CD14-positive monocyte (primary cell): ENCODE measurements at regions not wholly inside any gene's neighbourhood (a gene's known extent, or its start where the extent isn't known, plus 50 kb on each side); places are given as distances from the start of the nearest gene placed in this dataset.

Experiments used
- DNase-seq, 3 donors: peaks; one replicate each; pipeline ENCODE4 v3.0.0-alpha.2; 2011 to 2022
- H2AFZ ChIP-seq: 2 replicates; pipeline ENCODE4 v1.6.0; 2012; ENCODE audit warnings: mild to moderate bottlenecking, low read depth, low read length, inconsistent platforms; ENCODE audit not compliant: insufficient read depth, poor library complexity, severe bottlenecking
- H3K27ac ChIP-seq, 2 donors: 1 replicate in 1 of 2; 2 replicates in 1 of 2; pipeline ENCODE4 v1.5.1; 2012 to 2013; ENCODE audit warnings: low read length in 2 of 2, control low read depth in 1 of 2, inconsistent platforms in 1 of 2, low read depth in 1 of 2, mild to moderate bottlenecking in 1 of 2
- H3K27me3 ChIP-seq, 2 donors: one replicate each; pipeline versions ENCODE4 v1.6.0 to v1.6.1; 2011 to 2013; ENCODE audit warnings: low read length in 2 of 2; ENCODE audit not compliant: control insufficient read depth in 2 of 2, insufficient read depth in 2 of 2
- H3K36me3 ChIP-seq, 2 donors: replicated peaks in 1 of 2; 1 replicate in 1 of 2; 2 replicates in 1 of 2; pipeline versions ENCODE4 v1.5.1 to v1.6.1; 2012 to 2013; ENCODE audit warnings: low read length in 2 of 2, control low read depth in 1 of 2, inconsistent platforms in 1 of 2, mild to moderate bottlenecking in 1 of 2; ENCODE audit not compliant: insufficient read depth in 2 of 2, control insufficient read depth in 1 of 2
- H3K4me1 ChIP-seq, 2 donors: 1 replicate in 1 of 2; 2 replicates in 1 of 2; pipeline versions ENCODE4 v1.5.1 to v1.6.1; 2012 to 2013; ENCODE audit warnings: low read length in 2 of 2, control low read depth in 1 of 2, inconsistent platforms in 1 of 2, mild to moderate bottlenecking in 1 of 2, moderate library complexity in 1 of 2; ENCODE audit not compliant: insufficient read depth in 2 of 2, control insufficient read depth in 1 of 2
- H3K4me2 ChIP-seq: replicated peaks from 2 replicates; pipeline ENCODE3; 2012; ENCODE audit warnings: low read length, moderate library complexity, mild to moderate bottlenecking; ENCODE audit not compliant: poor library complexity, severe bottlenecking; ENCODE audit errors: extremely low read depth
- H3K4me3 ChIP-seq, 3 experiments: fragments of 200-600 bp in 1 of 3; sonication (generic) in 1 of 3; replicated peaks in 1 of 3; 1 replicate in 2 of 3; 2 replicates in 1 of 3; pipeline ENCODE4 v1.5.1; 2011 to 2013; ENCODE audit warnings: low read length in 3 of 3, mild to moderate bottlenecking in 3 of 3, control low read depth in 2 of 3, low read depth in 2 of 3, inconsistent platforms in 1 of 3, moderate library complexity in 1 of 3
- H3K79me2 ChIP-seq: 2 replicates; pipeline ENCODE4 v1.6.0; 2012; ENCODE audit warnings: mild to moderate bottlenecking, control low read depth, inconsistent platforms, low read length, moderate library complexity; ENCODE audit not compliant: insufficient read depth
- H3K9ac ChIP-seq: 2 replicates; pipeline ENCODE4 v1.6.0; 2017; ENCODE audit warnings: low read length, mild to moderate bottlenecking; ENCODE audit not compliant: insufficient read depth, poor library complexity, severe bottlenecking
- H3K9me3 ChIP-seq, 2 donors: replicated peaks in 1 of 2; 1 replicate in 1 of 2; 2 replicates in 1 of 2; pipeline versions ENCODE4 v1.5.1 to v1.6.1; 2012 to 2013; ENCODE audit warnings: low read length in 2 of 2, control low read depth in 1 of 2; ENCODE audit not compliant: control insufficient read depth in 1 of 2, insufficient read depth in 1 of 2
- H4K20me1 ChIP-seq: 2 replicates; pipeline ENCODE4 v1.6.0; 2012; ENCODE audit warnings: mild to moderate bottlenecking, low read length, control low read depth, moderate library complexity; ENCODE audit not compliant: insufficient read depth
- H3K27ac Mint-ChIP-seq, 7 donors: one replicate each; pipeline ENCODE4 v1.8.0; 2020; ENCODE audit warnings: mild to moderate bottlenecking in 7 of 7, mixed read lengths in 7 of 7, moderate library complexity in 6 of 7, inconsistent platforms in 2 of 7
- H3K27me3 Mint-ChIP-seq, 3 donors: one replicate each; pipeline ENCODE4 v1.8.0; 2021 to 2022; ENCODE audit warnings: low read depth in 3 of 3, mild to moderate bottlenecking in 3 of 3, mixed read lengths in 3 of 3, moderate library complexity in 3 of 3, inconsistent platforms in 1 of 3
- H3K36me3 Mint-ChIP-seq, 2 donors: one replicate each; pipeline ENCODE4 v1.8.0; 2020; ENCODE audit warnings: mixed read lengths in 2 of 2, inconsistent platforms in 1 of 2, mild to moderate bottlenecking in 1 of 2
- H3K4me1 Mint-ChIP-seq: one replicate; pipeline ENCODE4 v1.8.0; 2020; ENCODE audit warnings: mild to moderate bottlenecking, mixed read lengths
- H3K4me3 Mint-ChIP-seq, 2 donors: one replicate each; pipeline ENCODE4 v1.8.0; 2020; ENCODE audit warnings: mild to moderate bottlenecking in 2 of 2, mixed read lengths in 2 of 2, moderate library complexity in 1 of 2
- H3K9me3 Mint-ChIP-seq, 7 donors: one replicate each; pipeline ENCODE4 v1.8.0; 2020 to 2022; ENCODE audit warnings: mixed read lengths in 7 of 7, mild to moderate bottlenecking in 6 of 7, moderate library complexity in 6 of 7, inconsistent platforms in 2 of 7
- CTCF ChIP-seq: fragments of 200-600 bp; IDR thresholded peaks from one replicate; pipeline ENCODE4 v1.8.0; 2022; ENCODE audit warnings: antibody characterized with exemption, mild to moderate bottlenecking
- WGBS: methylation state at CpG from one replicate; pipeline ENCODE4 v1.1.5; 2013; ENCODE audit warnings: missing lambda C conversion rate; ENCODE audit not compliant: insufficient coverage; 5-methylcytosine and 5-hydroxymethylcytosine counted together
- intact Hi-C, 2 donors: fragments of 100-400 bp; cut with micrococcal nuclease; formaldehyde crosslinking; loops; one replicate each; pipeline versions ENCODE4 v1.15.0 to v1.15.1; 2023

DNA sequence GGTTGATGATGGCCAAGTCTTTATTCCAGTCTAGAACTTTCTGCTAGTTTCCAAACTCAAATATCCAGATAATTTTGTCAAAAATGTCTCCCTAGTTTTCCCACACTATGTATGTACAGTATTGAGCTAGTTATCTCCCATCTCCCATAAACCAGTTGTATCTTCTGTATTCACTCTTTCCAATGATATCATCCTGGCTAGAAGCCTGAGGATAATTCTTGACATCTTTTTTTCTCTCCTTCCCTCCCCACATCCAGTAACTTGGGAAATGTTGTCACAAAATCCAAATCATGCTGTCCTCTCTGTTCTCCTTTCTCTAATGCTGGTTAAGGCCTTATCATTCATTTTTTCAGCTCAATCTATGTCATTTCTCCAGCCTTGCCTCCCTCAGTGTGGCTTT lies 553.8 kb upstream of the FANCL start:
- H3K4me3 Mint-ChIP-seq: no peak overlapping the region
- no peak overlapping the region for H3K4me3 ChIP-seq

DNA sequence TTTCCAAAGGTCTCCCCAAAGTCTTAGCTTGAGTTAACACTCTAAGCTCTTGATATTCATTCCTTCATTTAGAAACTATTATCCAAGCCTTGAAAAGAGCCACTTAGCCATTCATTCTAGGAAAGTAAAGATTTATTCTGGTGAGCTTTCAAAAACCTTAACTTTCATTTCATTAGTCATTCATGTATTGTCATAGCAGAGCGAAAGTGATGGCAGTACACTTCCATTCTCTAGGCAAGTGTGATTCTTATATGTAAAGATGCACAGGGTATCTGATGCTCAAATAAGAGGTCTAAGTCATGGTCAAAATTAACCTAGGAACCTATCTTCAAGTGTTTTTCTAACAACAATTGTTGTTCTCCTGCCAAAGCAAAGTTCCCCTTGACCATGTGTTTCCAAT lies 553.0 kb upstream of the FANCL start:
- Histone ChIP-seq H3K27me3 (no peaks in the 10 kb centered on the region), H3K9me3 (no peaks in the 10 kb centered on the region), H3K27ac (no peak overlapping the region), H3K9ac (no peak overlapping the region), H3K4me1 (no peaks in the 10 kb centered on the region), H3K79me2 (no peaks in the 10 kb centered on the region), H3K4me2 (no peak overlapping the region), H4K20me1 (no peaks in the 10 kb centered on the region), H3K36me3 (no peaks in the 10 kb centered on the region), H2AFZ (no peak overlapping the region), H3K4me3 (no peak overlapping the region)
- Mint-ChIP-seq H3K4me1 (no peaks in the 10 kb centered on the region), H3K27ac (no peak overlapping the region), H3K4me3 (no peak overlapping the region), H3K36me3 (no peaks in the 10 kb centered on the region), H3K27me3 (no peaks in the 10 kb centered on the region), H3K9me3 (peaks cover 0 to 4% (median 0%) of the 10 kb centered on the region in 7 donors)
- TF ChIP-seq CTCF: no peak
- WGBS: no CpG with 5 or more reads among the region's 1 CpG
- intact Hi-C loops: no loop called here
- DNase-seq: no peak

More for the DNA sequence above, 553.8 kb upstream of the FANCL start:
- Histone ChIP-seq H3K27ac (no peak overlapping the region), H3K27me3 (no peaks in the 10 kb centered on the region), H3K79me2 (no peaks in the 10 kb centered on the region), H3K36me3 (no peaks in the 10 kb centered on the region), H3K4me1 (no peaks in the 10 kb centered on the region), H3K9ac (no peak overlapping the region), H3K4me2 (no peak overlapping the region), H3K9me3 (no peaks in the 10 kb centered on the region), H2AFZ (no peak overlapping the region), H4K20me1 (no peaks in the 10 kb centered on the region)
- no peaks in the 10 kb centered on the region for H3K36me3 Mint-ChIP-seq
- no peak for TF ChIP-seq CTCF
- no peaks in the 10 kb centered on the region for H3K4me1 Mint-ChIP-seq
- intact Hi-C loops: no loop called here
- DNase-seq: no peak
- no peaks in the 10 kb centered on the region for H3K27me3 Mint-ChIP-seq
- H3K9me3 Mint-ChIP-seq: peaks cover 0 to 2% (median 0%) of the 10 kb centered on the region in 7 donors
- no peak overlapping the region for H3K27ac Mint-ChIP-seq
